GM21447 (cell line): ENCODE measurements at regions not wholly inside any gene's neighbourhood (a gene's known extent, or its start where the extent isn't known, plus 50 kb on each side); places are given as distances from the start of the nearest gene placed in this dataset.
"Not testable (repeated sequence)": the region's sequence is repeated elsewhere in the genome, so short reads cannot be mapped to it uniquely, and the experiment has no call there.

Source experiments
- ATAC-seq: cut with Tn5 transposase; IDR thresholded peaks from one replicate; pipeline ENCODE4 v1.9.1; 2021; ENCODE audit not compliant: unreplicated experiment

GRCh38 chr6:86487660-86488221, 449.6 kb upstream of the HTR1E start:
- no peak for ATAC-seq

DNA sequence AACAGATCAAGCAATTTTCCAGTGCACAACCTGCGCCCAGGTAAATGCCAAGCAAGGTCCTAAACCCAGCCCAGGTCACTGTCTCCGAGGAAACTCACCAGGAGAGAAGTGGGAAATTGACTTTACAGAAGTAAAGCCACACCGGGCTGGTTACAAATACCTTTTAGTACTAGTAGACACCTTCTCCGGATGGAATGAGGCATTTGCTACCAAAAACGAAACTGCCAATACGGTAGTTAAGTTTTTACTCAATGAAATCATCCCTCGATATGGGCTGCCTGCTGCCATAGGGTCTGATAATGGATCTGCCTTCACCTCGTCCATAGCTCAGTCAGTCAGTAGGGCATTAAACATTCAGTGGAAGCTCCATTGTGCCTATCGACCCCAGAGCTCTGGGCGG, 459.0 kb upstream of the HTR1E start:
- ATAC-seq, result not testable (repeated sequence)

- ATAC-seq, result no peak
Observed at GRCh38 chr6:86477500-86478148, 459.7 kb upstream of the HTR1E start.

GRCh38 chr6:86476311-86476710, 461.0 kb upstream of the HTR1E start:
- ATAC-seq, result no peak

GRCh38 chr6:86474081-86474480, 463.2 kb upstream of the HTR1E start:
- no peak for ATAC-seq

GRCh38 chr6:86471791-86472190, 465.5 kb upstream of the HTR1E start:
- no peak for ATAC-seq

- ATAC-seq, result no peak
Observed at GRCh38 chr6:86459978-86460377, 477.4 kb upstream of the HTR1E start.

DNA sequence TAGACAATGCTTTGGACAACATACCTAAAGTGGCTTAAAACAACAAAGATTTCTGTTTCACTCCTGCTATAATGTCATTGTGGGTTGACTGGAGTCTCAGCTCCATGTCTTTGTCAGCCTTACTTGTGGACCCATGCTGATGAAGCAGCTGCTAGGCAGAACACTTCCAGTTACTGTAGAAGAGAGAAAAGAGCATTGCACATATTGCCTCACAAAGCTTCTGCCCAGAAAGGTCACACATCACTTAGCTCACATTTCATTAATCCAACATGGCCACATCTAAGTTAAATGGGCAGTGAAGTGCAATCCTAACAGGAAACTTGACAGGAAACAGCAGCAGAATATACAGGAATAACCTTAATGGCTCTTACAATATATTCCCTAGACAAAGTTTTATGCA, 480.5 kb upstream of the HTR1E start:
- ATAC-seq, result no peak

GRCh38 chr6:86453232-86453631, 484.1 kb upstream of the HTR1E start:
- no peak for ATAC-seq

DNA sequence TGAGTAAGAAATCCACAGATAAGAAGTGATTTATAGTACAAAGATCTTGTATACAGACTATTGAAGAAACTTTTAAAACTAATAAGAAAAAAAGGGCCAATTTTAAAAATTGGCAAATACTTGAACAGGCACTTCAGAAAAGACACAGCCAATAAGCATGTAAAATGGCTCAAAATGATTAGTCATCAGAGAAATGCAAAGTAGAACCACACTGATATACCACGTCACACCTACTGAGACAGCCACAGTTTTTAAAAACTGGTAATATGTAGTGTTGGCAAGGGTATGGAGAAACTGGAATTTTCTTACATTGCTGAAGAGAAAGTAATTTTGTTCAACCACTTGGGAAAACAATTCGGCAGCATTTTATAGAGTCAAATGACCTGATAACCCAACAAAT, 488.9 kb upstream of the HTR1E start:
- no peak for ATAC-seq

- ATAC-seq, result no peak
Observed at GRCh38 chr6:86440608-86441007, 496.7 kb upstream of the HTR1E start.

- no peak for ATAC-seq
Observed at GRCh38 chr6:86423571-86423970, 513.8 kb upstream of the HTR1E start.

DNA sequence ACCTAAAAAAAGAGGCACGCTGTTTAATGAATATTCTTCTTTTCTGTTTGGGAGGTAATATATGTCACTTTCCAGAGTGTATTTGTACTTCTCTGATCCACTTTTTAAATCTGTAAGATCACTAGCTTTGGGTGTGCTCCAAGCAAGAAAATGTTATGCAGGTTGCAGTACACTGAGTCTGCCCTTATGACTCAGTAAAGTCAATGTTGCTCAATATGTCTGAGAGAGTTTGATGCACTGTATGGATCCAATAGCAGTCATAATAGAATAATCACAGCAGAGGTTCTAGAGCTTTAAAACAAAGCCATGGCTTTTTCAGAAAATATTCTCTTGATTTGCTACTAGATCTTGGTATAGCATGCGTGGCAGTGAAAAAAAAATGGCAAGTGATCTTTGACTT, 525.3 kb upstream of the HTR1E start:
- no peak for ATAC-seq

DNA sequence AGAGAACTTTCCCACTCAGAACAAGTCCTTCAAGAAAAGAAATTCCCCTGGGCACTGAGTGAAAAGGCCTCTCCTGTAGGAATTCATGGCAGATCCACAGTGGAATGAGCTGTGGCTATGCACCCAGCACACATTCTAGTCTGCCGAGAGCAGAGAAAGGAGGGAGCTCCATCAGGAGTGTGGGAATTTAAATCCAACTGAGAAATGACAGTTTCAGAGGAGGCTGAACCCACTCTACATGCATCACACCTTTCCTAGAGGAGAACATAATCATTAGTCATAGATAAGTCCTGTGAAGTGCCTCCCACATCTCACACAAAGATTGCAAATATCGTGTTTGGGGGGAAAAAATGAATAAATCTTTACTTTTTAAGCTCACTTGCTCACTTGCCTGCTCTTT, 530.2 kb upstream of the HTR1E start:
- no peak for ATAC-seq

GRCh38 chr6:86392850-86393249, 544.5 kb upstream of the HTR1E start:
- ATAC-seq, result not testable (repeated sequence)

- ATAC-seq, result no peak
Observed at GRCh38 chr6:86380571-86381125, 556.7 kb upstream of the HTR1E start.

DNA sequence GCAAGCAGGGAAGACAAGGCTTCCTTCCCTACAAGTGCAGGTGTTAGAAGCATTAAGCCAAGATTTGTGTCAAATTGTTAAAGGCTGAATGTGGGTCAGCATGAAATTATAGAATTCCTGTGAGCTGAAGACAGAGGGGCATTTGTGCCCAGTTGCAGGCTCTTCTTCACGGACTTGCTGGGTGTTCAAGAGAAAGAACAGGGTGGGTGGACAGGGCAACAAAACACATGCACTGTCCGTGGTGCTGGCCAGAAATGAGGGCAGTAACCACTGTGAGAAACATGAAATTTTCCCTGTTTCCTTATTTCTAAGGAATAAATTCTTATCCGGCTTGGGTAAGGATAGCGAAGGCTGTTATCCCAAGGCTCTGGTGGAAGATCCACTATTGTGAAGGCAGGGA, 579.5 kb upstream of the HTR1E start:
- no peak for ATAC-seq

DNA sequence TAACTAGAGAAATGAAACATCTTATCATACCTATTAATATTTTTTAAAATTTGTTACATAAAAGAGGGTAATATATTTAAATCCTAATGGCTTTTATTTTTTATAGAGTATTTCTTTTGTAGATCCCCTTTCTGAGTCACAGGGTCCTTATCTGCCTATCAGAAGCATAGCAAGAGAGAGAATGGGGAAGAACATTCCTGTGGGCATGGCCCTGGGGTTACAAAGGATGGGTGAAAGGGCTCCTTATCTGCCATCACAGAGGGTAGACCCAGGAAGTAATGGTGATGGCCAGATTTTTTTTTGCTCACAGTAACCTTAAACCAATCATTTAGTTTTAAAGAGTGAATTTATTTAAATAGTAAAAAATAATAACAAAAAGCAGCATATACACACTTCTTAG, 582.1 kb upstream of the HTR1E start:
- ATAC-seq, result no peak

GRCh38 chr6:86331919-86332318, 605.4 kb upstream of the HTR1E start:
- ATAC-seq, result no peak

DNA sequence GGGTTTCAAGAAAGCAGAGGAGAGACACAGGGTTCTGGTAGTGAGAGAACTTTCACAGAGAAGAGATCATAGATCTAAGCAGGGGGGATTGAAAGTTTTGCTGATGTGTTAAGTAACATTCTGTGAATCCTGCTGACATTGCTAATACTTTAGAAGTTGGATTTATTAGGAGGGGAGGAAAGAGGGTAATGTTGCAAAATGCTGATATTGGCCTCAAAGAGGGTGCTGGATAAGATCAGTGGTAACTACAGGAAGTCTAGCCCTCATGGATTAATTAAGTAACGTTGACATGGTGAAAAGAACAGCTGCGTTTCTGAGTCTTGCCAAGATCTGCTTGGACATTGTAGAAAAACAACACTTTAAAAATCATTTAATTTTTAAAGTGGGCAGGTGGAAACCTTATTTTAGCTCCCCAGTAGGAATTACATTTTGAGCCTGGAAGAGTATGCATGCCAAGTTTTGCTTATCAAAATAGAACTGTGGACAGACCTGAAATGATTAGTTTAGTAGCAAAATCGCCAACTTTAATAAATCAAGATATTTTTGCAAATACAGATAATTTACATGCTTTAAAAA, 606.0 kb upstream of the HTR1E start:
- ATAC-seq, result no peak

- ATAC-seq, result no peak
Observed at GRCh38 chr6:86306210-86306609, 631.1 kb upstream of the HTR1E start.

GRCh38 chr6:86285876-86286275, 643.2 kb upstream of the SYNCRIP start:
- ATAC-seq, result no peak
